HEK293 (cell line): ENCODE measurements at regions not wholly inside any gene's neighbourhood (a gene's known extent, or its start where the extent isn't known, plus 50 kb on each side); places are given as distances from the start of the nearest gene placed in this dataset.

Source experiments
- CTCF ChIA-PET: fragments of 350-600 bp; formaldehyde crosslinking; extraction: SDS; loops from one replicate; lab custom pipeline; 2021; ENCODE audit warnings: antibody characterized with exemption; lab: Yijun Ruan, JAX
- POLR2A ChIA-PET: fragments of 300-600 bp; formaldehyde crosslinking; extraction: SDS; loops from one replicate; lab custom pipeline; 2020; ENCODE audit warnings: antibody characterized with exemption, inconsistent platforms; lab: Yijun Ruan, JAX
- H3K27ac ChIP-seq: fragments of 200-500 bp; sonication (Bioruptor generic); 2 replicates; pipeline ENCODE4 v1.5.1; 2014; ENCODE audit warnings: low read depth, low read length, control low read depth, inconsistent platforms; ENCODE audit errors: extremely low read depth
- H3K36me3 ChIP-seq, 2 experiments: fragments of 200-500 bp in 1 of 2; sonication (Bioruptor generic) in 1 of 2; 1 replicate in 1 of 2; 2 replicates in 1 of 2; pipeline ENCODE4 v1.5.1; 2014 to 2017; ENCODE audit warnings: inconsistent platforms in 2 of 2, low read length in 2 of 2; ENCODE audit not compliant: control insufficient read depth in 2 of 2, insufficient read depth in 1 of 2
- H3K4me1 ChIP-seq: fragments of 200-500 bp; sonication (Bioruptor generic); 2 replicates; pipeline ENCODE4 v1.5.1; 2014; ENCODE audit warnings: mild to moderate bottlenecking, low read length, inconsistent platforms; ENCODE audit not compliant: control insufficient read depth, insufficient read depth
- H3K4me3 ChIP-seq: 2 replicates; pipeline ENCODE4 v1.5.1; 2011; ENCODE audit warnings: low read depth, mild to moderate bottlenecking, control low read depth, low read length, moderate library complexity
- H3K9me3 ChIP-seq: fragments of 200-500 bp; sonication (Bioruptor generic); 2 replicates; pipeline ENCODE4 v1.5.1; 2014; ENCODE audit warnings: low read depth, low read length, inconsistent platforms; ENCODE audit not compliant: control insufficient read depth, insufficient read depth
- GFI1B ChIP-seq: fragments of 450-650 bp; formaldehyde crosslinking; IDR thresholded peaks from 2 replicates; pipeline ENCODE4 v1.5.1; 2016; ENCODE audit warnings: missing biosample characterization, missing genetic modification characterization
- GLIS1 ChIP-seq: fragments of 450-650 bp; formaldehyde crosslinking; IDR thresholded peaks from 2 replicates; pipeline ENCODE4 v1.5.1; 2016; ENCODE audit warnings: missing biosample characterization, missing genetic modification characterization
- GLIS2 ChIP-seq: fragments of 450-650 bp; formaldehyde crosslinking; IDR thresholded peaks from 2 replicates; pipeline ENCODE4 v1.5.1; 2016; ENCODE audit warnings: missing biosample characterization, missing genetic modification characterization
- PRDM1 ChIP-seq: fragments of 450-650 bp; formaldehyde crosslinking; IDR thresholded peaks from 2 replicates; pipeline ENCODE4; 2016; ENCODE audit warnings: missing biosample characterization, missing genetic modification characterization
- SALL2 ChIP-seq: fragments of 450-650 bp; formaldehyde crosslinking; IDR thresholded peaks from 2 replicates; pipeline ENCODE4 v1.5.0; 2017; ENCODE audit warnings: missing biosample characterization, mild to moderate bottlenecking, missing genetic modification characterization, borderline replicate concordance
- SCRT1 ChIP-seq: fragments of 450-650 bp; formaldehyde crosslinking; IDR thresholded peaks from 2 replicates; pipeline ENCODE4 v1.5.1; 2016; ENCODE audit warnings: missing biosample characterization, missing genetic modification characterization, borderline replicate concordance
- SP7 ChIP-seq: fragments of 450-650 bp; formaldehyde crosslinking; IDR thresholded peaks from 2 replicates; pipeline ENCODE4 v1.5.1; 2016; ENCODE audit warnings: missing biosample characterization, missing genetic modification characterization
- ZBTB48 ChIP-seq: fragments of 450-650 bp; formaldehyde crosslinking; IDR thresholded peaks from 2 replicates; pipeline ENCODE4 v1.5.1; 2016; ENCODE audit warnings: missing biosample characterization, missing genetic modification characterization
- ZFP37 ChIP-seq: fragments of 450-650 bp; formaldehyde crosslinking; IDR thresholded peaks from 2 replicates; pipeline ENCODE4 v1.5.1; 2016; ENCODE audit warnings: missing biosample characterization, missing genetic modification characterization
- ZFP69B ChIP-seq: fragments of 450-650 bp; formaldehyde crosslinking; IDR thresholded peaks from 2 replicates; pipeline ENCODE4 v1.5.1; 2016; ENCODE audit warnings: missing biosample characterization, missing genetic modification characterization
- ZNF148 ChIP-seq: fragments of 450-650 bp; formaldehyde crosslinking; IDR thresholded peaks from 2 replicates; pipeline ENCODE4 v1.5.0; 2017; ENCODE audit warnings: missing biosample characterization, missing genetic modification characterization, borderline replicate concordance
- ZNF174 ChIP-seq: fragments of 450-650 bp; formaldehyde crosslinking; IDR thresholded peaks from 2 replicates; pipeline ENCODE4 v1.5.0; 2017; ENCODE audit warnings: missing biosample characterization, mild to moderate bottlenecking, missing genetic modification characterization
- ZNF19 ChIP-seq: fragments of 450-650 bp; formaldehyde crosslinking; IDR thresholded peaks from 2 replicates; pipeline ENCODE4; 2016; ENCODE audit warnings: missing biosample characterization, missing genetic modification characterization, low read depth
- ZNF24 ChIP-seq: fragments of 450-650 bp; formaldehyde crosslinking; IDR thresholded peaks from 2 replicates; pipeline ENCODE4 v1.5.1; 2016; ENCODE audit warnings: missing biosample characterization, missing genetic modification characterization
- ZNF280D ChIP-seq: fragments of 450-650 bp; formaldehyde crosslinking; IDR thresholded peaks from 2 replicates; pipeline ENCODE4 v1.5.1; 2016; ENCODE audit warnings: missing biosample characterization, missing genetic modification characterization
- ZNF292 ChIP-seq: fragments of 450-650 bp; formaldehyde crosslinking; IDR thresholded peaks from 2 replicates; pipeline ENCODE4 v1.5.1; 2016; ENCODE audit warnings: low read depth, missing biosample characterization, missing genetic modification characterization, borderline replicate concordance
- ZNF488 ChIP-seq: fragments of 450-650 bp; formaldehyde crosslinking; IDR thresholded peaks from 2 replicates; pipeline ENCODE4 v1.5.1; 2016; ENCODE audit warnings: missing biosample characterization, missing genetic modification characterization
- ZNF530 ChIP-seq: fragments of 450-650 bp; formaldehyde crosslinking; IDR thresholded peaks from 2 replicates; pipeline ENCODE4 v1.5.1; 2016; ENCODE audit warnings: low read depth, missing biosample characterization, missing genetic modification characterization
- ZNF610 ChIP-seq: fragments of 450-650 bp; formaldehyde crosslinking; IDR thresholded peaks from 2 replicates; pipeline ENCODE4 v1.5.1; 2016; ENCODE audit warnings: missing biosample characterization, missing genetic modification characterization, borderline replicate concordance
- ZNF626 ChIP-seq: fragments of 450-650 bp; sonication (Bioruptor Pico); formaldehyde crosslinking; IDR thresholded peaks from 2 replicates; pipeline ENCODE4 v1.5.1; 2018; ENCODE audit warnings: missing biosample characterization, missing genetic modification characterization, inconsistent platforms
- ZNF639 ChIP-seq: fragments of 450-650 bp; formaldehyde crosslinking; IDR thresholded peaks from 2 replicates; pipeline ENCODE4 v1.5.1; 2016; ENCODE audit warnings: missing biosample characterization, missing genetic modification characterization
- ZNF664 ChIP-seq: fragments of 450-650 bp; formaldehyde crosslinking; IDR thresholded peaks from 2 replicates; pipeline ENCODE4 v1.5.1; 2016; ENCODE audit warnings: missing biosample characterization, missing genetic modification characterization
- ZNF701 ChIP-seq: fragments of 450-650 bp; formaldehyde crosslinking; IDR thresholded peaks from 2 replicates; pipeline ENCODE4 v1.5.1; 2016; ENCODE audit warnings: missing biosample characterization, missing genetic modification characterization
- ZNF707 ChIP-seq: fragments of 450-650 bp; formaldehyde crosslinking; IDR thresholded peaks from 2 replicates; pipeline ENCODE4 v1.5.1; 2016; ENCODE audit warnings: missing biosample characterization, missing genetic modification characterization
- ZNF837 ChIP-seq: fragments of 450-650 bp; formaldehyde crosslinking; IDR thresholded peaks from 2 replicates; pipeline ENCODE4 v1.5.1; 2016; ENCODE audit warnings: missing biosample characterization, missing genetic modification characterization
- ZSCAN16 ChIP-seq: fragments of 450-650 bp; formaldehyde crosslinking; IDR thresholded peaks from 2 replicates; pipeline ENCODE4 v1.5.1; 2016; ENCODE audit warnings: missing biosample characterization, missing genetic modification characterization

- no peak overlapping the region for H3K4me3 ChIP-seq
- no peaks in the 10 kb centered on the region for H3K9me3 ChIP-seq
- ChIA-PET CTCF (interaction anchor here (3.0 kb wide), 1 partner anchor 11 kb away, joined by 10 read pairs; no protein-coding TSS in a partner anchor), POLR2A (no interaction called here)
- H3K27ac ChIP-seq, result no peak overlapping the region
- no peaks in the 10 kb centered on the region for H3K36me3 ChIP-seq
- H3K4me1 ChIP-seq, result no peaks in the 10 kb centered on the region
- TF ChIP-seq ZFP37 (tag by site-specific recombination) (no peak), ZFP69B (tag by site-specific recombination) (no peak), ZNF707 (no peak), ZNF837 (tag by site-specific recombination) (no peak), ZNF639 (tag by site-specific recombination) (no peak), SALL2 (tag by site-specific recombination) (no peak), ZBTB48 (tag by site-specific recombination) (no peak)
Observed at GRCh38 chrX:52585892-52586291, 68.8 kb downstream of the SSX7 start.

- CTCF ChIA-PET, result no interaction called here
- Histone ChIP-seq H3K9me3 (no peaks in the 10 kb centered on the region), H3K27ac (no peak overlapping the region), H3K4me1 (no peaks in the 10 kb centered on the region), H3K36me3 (no peaks in the 10 kb centered on the region), H3K4me3 (no peak overlapping the region)
- TF ChIP-seq GLIS2 (no peak), ZNF280D (tag by site-specific recombination) (no peak), PRDM1 (peak; percentile 72), GLIS1 (tag by site-specific recombination) (no peak), SCRT1 (tag by site-specific recombination) (no peak), ZNF19 (tag by site-specific recombination) (no peak)
- POLR2A ChIA-PET, result no interaction called here
Observed at GRCh38 chrX:52577464-52578173, 60.8 kb upstream of the XAGE1B start.

- no peaks in the 10 kb centered on the region for H3K36me3 ChIP-seq
- ChIA-PET POLR2A (no interaction called here), CTCF (no interaction called here)
- H3K4me1 ChIP-seq, result no peaks in the 10 kb centered on the region
- H3K27ac ChIP-seq, result no peak overlapping the region
- H3K9me3 ChIP-seq, result no peaks in the 10 kb centered on the region
- no peak overlapping the region for H3K4me3 ChIP-seq
- no peak for TF ChIP-seq ZNF701 (tag by site-specific recombination)
- no peak for TF ChIP-seq ZNF530 (tag by site-specific recombination)
- no peak for TF ChIP-seq ZSCAN16
- no peak for TF ChIP-seq ZNF24 (tag by site-specific recombination)
- TF ChIP-seq ZNF292 (tag by site-specific recombination), result no peak
- no peak for TF ChIP-seq ZNF664 (tag by site-specific recombination)
- TF ChIP-seq GFI1B (tag by site-specific recombination), result no peak
- no peak for TF ChIP-seq ZNF148
- TF ChIP-seq ZNF488 (tag by site-specific recombination), result no peak
- TF ChIP-seq SP7 (tag by site-specific recombination), result no peak
- TF ChIP-seq ZNF174 (tag by site-specific recombination), result no peak
- no peak for TF ChIP-seq ZNF626 (tag by site-specific recombination)
- no peak for TF ChIP-seq ZNF610 (tag by site-specific recombination)
Observed at GRCh38 chrX:52576946-52577345, 60.1 kb upstream of the XAGE1B start.
